ENCODE measurements at regions not wholly inside any gene's neighbourhood (a gene's known extent, or its start where the extent isn't known, plus 50 kb on each side); places are given as distances from the start of the nearest gene placed in this dataset.

GRCh38 chr20:53743607-53744260 is 150.1 kb upstream of the ZNF217 start:
- no peak overlapping the region for H2AFZ ChIP-seq (ENCODE audit: low read depth, low read length)
- H3K4me3 ChIP-seq (ENCODE audit: low read length): no peak overlapping the region
- no peaks in the 10 kb centered on the region for H3K9me3 ChIP-seq (ENCODE audit: low read length)
- no peaks in the 10 kb centered on the region for H3K27me3 ChIP-seq (ENCODE audit: insufficient read depth, low read length)
- no peaks in the 10 kb centered on the region for H3K36me3 ChIP-seq (ENCODE audit: insufficient read depth, low read length)
- H3K4me1 ChIP-seq (ENCODE audit: insufficient read depth, low read length): peaks cover 27% of the 10 kb centered on the region

GRCh38 chr20:53742685-53743081 is 149.0 kb upstream of the ZNF217 start:
- no peaks in the 10 kb centered on the region for H3K36me3 ChIP-seq (ENCODE audit: insufficient read depth, low read length)
- H2AFZ ChIP-seq (ENCODE audit: low read depth, low read length): no peak overlapping the region
- no peak overlapping the region for H3K4me3 ChIP-seq (ENCODE audit: low read length)
- no peaks in the 10 kb centered on the region for H3K9me3 ChIP-seq (ENCODE audit: low read length)
- H3K27me3 ChIP-seq (ENCODE audit: insufficient read depth, low read length): no peaks in the 10 kb centered on the region
- peaks cover 38% of the 10 kb centered on the region for H3K4me1 ChIP-seq (ENCODE audit: insufficient read depth, low read length)

GRCh38 chr20:53741726-53742028 is 148.0 kb upstream of the ZNF217 start:
- H3K27me3 ChIP-seq (ENCODE audit: insufficient read depth, low read length): no peaks in the 10 kb centered on the region
- peaks cover 48% of the 10 kb centered on the region for H3K4me1 ChIP-seq (ENCODE audit: insufficient read depth, low read length)
- no peaks in the 10 kb centered on the region for H3K9me3 ChIP-seq (ENCODE audit: low read length)
- no peaks in the 10 kb centered on the region for H3K36me3 ChIP-seq (ENCODE audit: insufficient read depth, low read length)
- no peak overlapping the region for H3K4me3 ChIP-seq (ENCODE audit: low read length)
- H2AFZ ChIP-seq (ENCODE audit: low read depth, low read length): no peak overlapping the region

GRCh38 chr20:53739799-53740785 is 146.5 kb upstream of the ZNF217 start:
- H3K4me1 ChIP-seq (ENCODE audit: insufficient read depth, low read length): peaks cover 62% of the 10 kb centered on the region
- no peaks in the 10 kb centered on the region for H3K9me3 ChIP-seq (ENCODE audit: low read length)
- peak overlapping the region; percentile 50 for H3K4me3 ChIP-seq (ENCODE audit: low read length)

GRCh38 chr20:53738945-53739798 is 145.5 kb upstream of the ZNF217 start:
- H3K4me1 ChIP-seq (ENCODE audit: insufficient read depth, low read length): peaks cover 62% of the 10 kb centered on the region
- no peaks in the 10 kb centered on the region for H3K36me3 ChIP-seq (ENCODE audit: insufficient read depth, low read length)
- H3K4me3 ChIP-seq (ENCODE audit: low read length): peak overlapping the region; percentile 50

More at GRCh38 chr20:53739799-53740785, 146.5 kb upstream of the ZNF217 start:
- H3K36me3 ChIP-seq (ENCODE audit: insufficient read depth, low read length): no peaks in the 10 kb centered on the region
- H3K27me3 ChIP-seq (ENCODE audit: insufficient read depth, low read length): no peaks in the 10 kb centered on the region
- H2AFZ ChIP-seq (ENCODE audit: low read depth, low read length): peak overlapping the region; percentile 92

GRCh38 chr20:53738039-53738944 is 144.7 kb upstream of the ZNF217 start:
- no peaks in the 10 kb centered on the region for H3K27me3 ChIP-seq (ENCODE audit: insufficient read depth, low read length)
- no peaks in the 10 kb centered on the region for H3K9me3 ChIP-seq (ENCODE audit: low read length)
- H3K4me3 ChIP-seq (ENCODE audit: low read length): peak overlapping the region; percentile 50
- H3K4me1 ChIP-seq (ENCODE audit: insufficient read depth, low read length): peaks cover 62% of the 10 kb centered on the region
- H2AFZ ChIP-seq (ENCODE audit: low read depth, low read length): peak overlapping the region; percentile 29
- H3K36me3 ChIP-seq (ENCODE audit: insufficient read depth, low read length): no peaks in the 10 kb centered on the region

More at GRCh38 chr20:53738945-53739798, 145.5 kb upstream of the ZNF217 start:
- peak overlapping the region; percentile 92 for H2AFZ ChIP-seq (ENCODE audit: low read depth, low read length)
- H3K27me3 ChIP-seq (ENCODE audit: insufficient read depth, low read length): no peaks in the 10 kb centered on the region
- no peaks in the 10 kb centered on the region for H3K9me3 ChIP-seq (ENCODE audit: low read length)

GRCh38 chr20:53737396-53738038 is 143.9 kb upstream of the ZNF217 start:
- H3K9me3 ChIP-seq (ENCODE audit: low read length): no peaks in the 10 kb centered on the region

GRCh38 chr20:53736757-53737395 is 143.2 kb upstream of the ZNF217 start:
- no peaks in the 10 kb centered on the region for H3K27me3 ChIP-seq (ENCODE audit: insufficient read depth, low read length)
- H3K9me3 ChIP-seq (ENCODE audit: low read length): no peaks in the 10 kb centered on the region
- H3K4me3 ChIP-seq (ENCODE audit: low read length): peak overlapping the region; percentile 50
- H3K36me3 ChIP-seq (ENCODE audit: insufficient read depth, low read length): no peaks in the 10 kb centered on the region
- peaks cover 62% of the 10 kb centered on the region for H3K4me1 ChIP-seq (ENCODE audit: insufficient read depth, low read length)
- H2AFZ ChIP-seq (ENCODE audit: low read depth, low read length): peak overlapping the region; percentile 29

More at GRCh38 chr20:53737396-53738038, 143.9 kb upstream of the ZNF217 start:
- Histone ChIP-seq H2AFZ (ENCODE audit: low read depth, low read length) (no peak overlapping the region), H3K4me3 (ENCODE audit: low read length) (peak overlapping the region; percentile 50), H3K4me1 (ENCODE audit: insufficient read depth, low read length) (peaks cover 62% of the 10 kb centered on the region), H3K36me3 (ENCODE audit: insufficient read depth, low read length) (no peaks in the 10 kb centered on the region), H3K27me3 (ENCODE audit: insufficient read depth, low read length) (no peaks in the 10 kb centered on the region)

- no peaks in the 10 kb centered on the region for H3K27me3 ChIP-seq (ENCODE audit: insufficient read depth, low read length)
- no peaks in the 10 kb centered on the region for H3K9me3 ChIP-seq (ENCODE audit: low read length)
- no peaks in the 10 kb centered on the region for H3K36me3 ChIP-seq (ENCODE audit: insufficient read depth, low read length)
- H3K4me3 ChIP-seq (ENCODE audit: low read length): peak overlapping the region; percentile 50
- H2AFZ ChIP-seq (ENCODE audit: low read depth, low read length): peak overlapping the region; percentile 29
- peaks cover 60% of the 10 kb centered on the region for H3K4me1 ChIP-seq (ENCODE audit: insufficient read depth, low read length)
Measured at GRCh38 chr20:53736122-53736756, 142.6 kb upstream of the ZNF217 start.

- Histone ChIP-seq H2AFZ (ENCODE audit: low read depth, low read length) (no peak overlapping the region), H3K4me1 (ENCODE audit: insufficient read depth, low read length) (peaks cover 53% of the 10 kb centered on the region), H3K36me3 (ENCODE audit: insufficient read depth, low read length) (no peaks in the 10 kb centered on the region), H3K4me3 (ENCODE audit: low read length) (no peak overlapping the region), H3K27me3 (ENCODE audit: insufficient read depth, low read length) (no peaks in the 10 kb centered on the region), H3K9me3 (ENCODE audit: low read length) (no peaks in the 10 kb centered on the region)
Measured at GRCh38 chr20:53735536-53736050, 142.0 kb upstream of the ZNF217 start.

Measured in neuron (in vitro differentiated cells).